B cell (primary cell): ENCODE measurements at regions not wholly inside any gene's neighbourhood (a gene's known extent, or its start where the extent isn't known, plus 50 kb on each side); places are given as distances from the start of the nearest gene placed in this dataset.
"Not testable (repeated sequence)": the region's sequence is repeated elsewhere in the genome, so short reads cannot be mapped to it uniquely, and the experiment has no call there.

Experiments used
- ATAC-seq: fragments of 200-7000 bp; cut with Tn5 transposase; one replicate; pipeline ENCODE4 v1.10.0; 2021; ENCODE audit warnings: low read depth, mild to moderate bottlenecking, moderate number of reproducible peaks, moderate library complexity
- CTCF ChIA-PET: fragments of 350-600 bp; sonication (Branson Sonifier 250); formaldehyde crosslinking; loops from one replicate; lab custom pipeline; 2021; ENCODE audit warnings: antibody characterized with exemption, inconsistent platforms; lab: Charles Lee
- POLR2A ChIA-PET: fragments of 350-600 bp; sonication (Branson Sonifier 250); formaldehyde crosslinking; loops from one replicate; lab custom pipeline; 2021; ENCODE audit warnings: antibody characterized with exemption; lab: Charles Lee
- DNase-seq: peaks from one replicate; pipeline ENCODE4 v3.0.0; 2013
- H2AFZ ChIP-seq: 2 replicates; pipeline ENCODE4 v1.6.1; 2012; ENCODE audit warnings: mild to moderate bottlenecking, low read depth, low read length; ENCODE audit not compliant: insufficient read depth, poor library complexity, severe bottlenecking
- H3K27ac ChIP-seq, 2 donors: 1 replicate in 1 of 2; 2 replicates in 1 of 2; pipeline ENCODE4 v1.5.1; 2012 to 2013; ENCODE audit warnings: low read length in 2 of 2, mild to moderate bottlenecking in 2 of 2, moderate library complexity in 1 of 2
- H3K27me3 ChIP-seq, 4 experiments: fragments of 200-600 bp in 1 of 4; sonication (generic) in 1 of 4; replicated peaks in 1 of 4; 1 replicate in 2 of 4; 2 replicates in 2 of 4; pipeline versions ENCODE4 v1.6.1 to v1.7.0; 2013 to 2016; ENCODE audit warnings: low read length in 3 of 4, mild to moderate bottlenecking in 2 of 4, mixed read lengths in 1 of 4, moderate library complexity in 1 of 4; ENCODE audit not compliant: insufficient read depth in 4 of 4, control insufficient read depth in 3 of 4; ENCODE audit errors: control extremely low read depth in 1 of 4
- H3K36me3 ChIP-seq, 2 experiments: replicated peaks in 1 of 2; 1 replicate in 1 of 2; 2 replicates in 1 of 2; pipeline versions ENCODE4 v1.6.1 to v1.7.1; 2013; ENCODE audit warnings: low read length in 1 of 2; ENCODE audit not compliant: insufficient read depth in 2 of 2, control insufficient read depth in 1 of 2; ENCODE audit errors: control extremely low read depth in 1 of 2, extremely low read depth in 1 of 2
- H3K4me1 ChIP-seq, 2 donors: fragments of 200-600 bp in 1 of 2; sonication (generic) in 1 of 2; 1 replicate in 1 of 2; 2 replicates in 1 of 2; pipeline versions ENCODE4 v1.5.1 to v1.6.1; 2013 to 2017; ENCODE audit warnings: low read length in 2 of 2; ENCODE audit not compliant: control insufficient read depth in 2 of 2, insufficient read depth in 2 of 2
- H3K4me2 ChIP-seq: replicated peaks from 2 replicates; pipeline ENCODE3; 2012; ENCODE audit warnings: mild to moderate bottlenecking, low read depth, low read length; ENCODE audit not compliant: poor library complexity, severe bottlenecking
- H3K4me3 ChIP-seq, 5 experiments: fragments of 200-600 bp in 1 of 5; sonication (generic) in 1 of 5; 1 replicate in 3 of 5; 2 replicates in 2 of 5; pipeline versions ENCODE4 v1.5.1 to v1.7.0; 2011 to 2016; ENCODE audit warnings: low read length in 4 of 5, mild to moderate bottlenecking in 4 of 5, low read depth in 2 of 5, control low read depth in 1 of 5, moderate library complexity in 1 of 5; ENCODE audit not compliant: insufficient read depth in 1 of 5; ENCODE audit errors: control extremely low read depth in 1 of 5, extremely low read depth in 1 of 5
- H3K79me2 ChIP-seq: fragments of 200-600 bp; sonication (generic); one replicate; pipeline ENCODE4 v1.6.0; 2016; ENCODE audit warnings: low read length; ENCODE audit not compliant: control insufficient read depth, insufficient read depth
- H3K9ac ChIP-seq: fragments of 200-600 bp; sonication (generic); 2 replicates; pipeline ENCODE4 v1.6.1; 2017; ENCODE audit warnings: mild to moderate bottlenecking, low read length, moderate library complexity
- H3K9me3 ChIP-seq, 3 donors: one replicate each; pipeline versions ENCODE4 v1.6.1 to v1.7.1; 2013; ENCODE audit warnings: low read length in 2 of 3; ENCODE audit not compliant: control insufficient read depth in 2 of 3, insufficient read depth in 1 of 3; ENCODE audit errors: control extremely low read depth in 1 of 3
- H4K20me1 ChIP-seq: 2 replicates; pipeline ENCODE4 v1.6.0; 2012; ENCODE audit warnings: mild to moderate bottlenecking, low read length; ENCODE audit not compliant: insufficient read depth, control insufficient read depth, poor library complexity, severe bottlenecking
- H3K27ac Mint-ChIP-seq: one replicate; pipeline ENCODE4 v1.8.0; 2021; ENCODE audit warnings: mixed read lengths
- H3K27me3 Mint-ChIP-seq: one replicate; pipeline ENCODE4 v1.8.0; 2021; ENCODE audit warnings: mixed read lengths
- H3K4me1 Mint-ChIP-seq: one replicate; pipeline ENCODE4 v1.8.0; 2021; ENCODE audit warnings: mixed read lengths
- H3K4me3 Mint-ChIP-seq: one replicate; pipeline ENCODE4 v1.8.0; 2021; ENCODE audit warnings: mixed read lengths
- H3K9me3 Mint-ChIP-seq: one replicate; pipeline ENCODE4 v1.8.0; 2022; ENCODE audit warnings: mixed read lengths; ENCODE audit not compliant: insufficient read depth
- EZH2 ChIP-seq: IDR thresholded peaks from 2 replicates; pipeline ENCODE4 v1.6.1; 2012; ENCODE audit warnings: borderline replicate concordance, low read depth, mild to moderate bottlenecking, moderate library complexity, low read length; ENCODE audit not compliant: insufficient read depth, poor library complexity, severe bottlenecking
- WGBS: methylation state at CpG from one replicate; pipeline ENCODE4 v1.1.5; 2013; ENCODE audit warnings: missing lambda C conversion rate; ENCODE audit not compliant: insufficient coverage; 5-methylcytosine and 5-hydroxymethylcytosine counted together
- intact Hi-C: fragments of 100-400 bp; cut with micrococcal nuclease; formaldehyde crosslinking; loops from one replicate; pipeline ENCODE4 v1.10.0; 2022
- TF ChIP-seq, protein P1 (sequence below): fragments of 200-600 bp; IDR thresholded peaks from one replicate; pipeline ENCODE4 v1.8.0; 2022; ENCODE audit warnings: antibody characterized with exemption, mild to moderate bottlenecking

DNA sequence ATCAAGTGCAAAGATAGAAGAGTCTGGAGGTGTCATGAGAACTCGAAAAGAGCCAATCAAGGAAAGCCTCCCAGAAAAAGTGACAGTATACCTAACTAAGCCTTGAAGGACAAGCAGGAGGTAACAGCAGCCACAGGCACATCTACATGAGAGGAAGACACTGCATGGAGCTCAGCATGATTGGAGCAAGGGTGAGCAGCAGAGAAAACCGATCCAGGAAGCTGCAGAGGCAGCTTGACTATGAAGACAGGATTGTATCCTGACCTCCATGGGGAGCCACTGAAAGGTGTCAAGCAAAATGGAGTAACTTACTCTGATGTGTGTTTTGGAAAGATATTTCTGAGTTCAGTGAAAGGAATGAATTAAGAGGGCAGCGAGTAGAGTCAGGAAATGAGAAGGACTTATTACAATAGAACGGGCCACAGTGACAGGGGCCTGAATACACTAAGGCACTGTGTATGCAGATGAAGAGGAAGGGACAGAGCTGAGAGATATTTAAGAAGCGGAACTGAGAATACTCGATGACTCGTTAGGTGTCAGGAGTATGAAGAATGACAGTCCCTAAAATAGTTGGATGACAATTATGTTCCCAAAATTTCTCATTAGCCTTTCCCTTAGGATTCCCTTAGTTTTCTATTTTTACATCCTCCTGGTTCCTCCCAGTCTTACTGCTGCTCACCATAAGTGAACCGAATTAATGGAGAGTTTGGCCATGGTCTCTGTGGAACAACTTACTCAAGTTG lies 139.3 kb upstream of the NFIA start:
- WGBS, result 89% methylated on average over 3 of the region's 8 CpGs
- POLR2A ChIA-PET, result no interaction called here

DNA sequence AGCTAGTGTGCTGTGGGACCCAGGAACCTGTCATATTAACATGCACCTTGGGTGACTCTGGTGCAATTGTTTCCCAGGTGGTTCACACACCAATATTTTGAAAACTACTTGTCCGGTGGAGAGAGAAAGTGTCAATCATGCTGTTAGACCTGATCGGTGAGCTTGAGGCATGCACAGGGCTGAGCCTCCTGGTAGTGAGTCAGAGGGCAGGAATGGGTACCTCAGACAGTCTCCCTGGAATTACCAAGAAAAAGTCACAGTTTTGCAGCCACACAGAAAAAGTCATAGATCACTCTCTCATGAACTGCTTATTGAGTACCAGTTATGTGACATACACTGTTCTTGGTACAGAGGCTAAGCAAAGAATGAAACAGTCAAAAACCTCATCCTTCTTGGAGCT lies 140.1 kb upstream of the NFIA start:
- Histone ChIP-seq H3K9ac (no peak overlapping the region), H3K9me3 (no peaks in the 10 kb centered on the region), H3K79me2 (no peaks in the 10 kb centered on the region), H3K4me3 (no peak overlapping the region), H3K4me1 (no peaks in the 10 kb centered on the region), H4K20me1 (no peaks in the 10 kb centered on the region), H3K27ac (no peak overlapping the region), H3K36me3 (no peaks in the 10 kb centered on the region), H2AFZ (no peak overlapping the region), H3K4me2 (no peak overlapping the region), H3K27me3 (no peaks in the 10 kb centered on the region)
- intact Hi-C loops, result no loop called here
- ChIA-PET POLR2A (no interaction called here), CTCF (no interaction called here)
- Mint-ChIP-seq H3K9me3 (no peaks in the 10 kb centered on the region), H3K4me3 (no peak overlapping the region), H3K27ac (no peak overlapping the region), H3K27me3 (peaks cover 9% of the 10 kb centered on the region), H3K4me1 (no peaks in the 10 kb centered on the region)
- DNase-seq (no peak), ATAC-seq (no peak)
- 100% methylated on average over 1 of the region's 2 CpGs for WGBS
- TF ChIP-seq, protein P1, sequence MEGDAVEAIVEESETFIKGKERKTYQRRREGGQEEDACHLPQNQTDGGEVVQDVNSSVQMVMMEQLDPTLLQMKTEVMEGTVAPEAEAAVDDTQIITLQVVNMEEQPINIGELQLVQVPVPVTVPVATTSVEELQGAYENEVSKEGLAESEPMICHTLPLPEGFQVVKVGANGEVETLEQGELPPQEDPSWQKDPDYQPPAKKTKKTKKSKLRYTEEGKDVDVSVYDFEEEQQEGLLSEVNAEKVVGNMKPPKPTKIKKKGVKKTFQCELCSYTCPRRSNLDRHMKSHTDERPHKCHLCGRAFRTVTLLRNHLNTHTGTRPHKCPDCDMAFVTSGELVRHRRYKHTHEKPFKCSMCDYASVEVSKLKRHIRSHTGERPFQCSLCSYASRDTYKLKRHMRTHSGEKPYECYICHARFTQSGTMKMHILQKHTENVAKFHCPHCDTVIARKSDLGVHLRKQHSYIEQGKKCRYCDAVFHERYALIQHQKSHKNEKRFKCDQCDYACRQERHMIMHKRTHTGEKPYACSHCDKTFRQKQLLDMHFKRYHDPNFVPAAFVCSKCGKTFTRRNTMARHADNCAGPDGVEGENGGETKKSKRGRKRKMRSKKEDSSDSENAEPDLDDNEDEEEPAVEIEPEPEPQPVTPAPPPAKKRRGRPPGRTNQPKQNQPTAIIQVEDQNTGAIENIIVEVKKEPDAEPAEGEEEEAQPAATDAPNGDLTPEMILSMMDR, result no peak
- TF ChIP-seq EZH2, result no peak

More for the DNA sequence above, 139.3 kb upstream of the NFIA start:
- no peaks in the 10 kb centered on the region for H3K9me3 Mint-ChIP-seq
- TF ChIP-seq, protein P1, result no peak
- TF ChIP-seq EZH2, result no peak
- Histone ChIP-seq H3K9me3 (no peaks in the 10 kb centered on the region), H3K9ac (no peak overlapping the region), H3K79me2 (no peaks in the 10 kb centered on the region), H3K27ac (no peak overlapping the region), H2AFZ (no peak overlapping the region), H3K4me2 (no peak overlapping the region), H4K20me1 (no peaks in the 10 kb centered on the region), H3K27me3 (no peaks in the 10 kb centered on the region), H3K36me3 (no peaks in the 10 kb centered on the region), H3K4me1 (no peaks in the 10 kb centered on the region), H3K4me3 (no peak overlapping the region)
- H3K27me3 Mint-ChIP-seq, result peaks cover 10% of the 10 kb centered on the region
- intact Hi-C loops, result no loop called here
- H3K4me3 Mint-ChIP-seq, result no peak overlapping the region
- H3K4me1 Mint-ChIP-seq, result no peaks in the 10 kb centered on the region
- no peak for DNase-seq
- CTCF ChIA-PET, result no interaction called here
- no peak overlapping the region for H3K27ac Mint-ChIP-seq
- no peak for ATAC-seq

DNA sequence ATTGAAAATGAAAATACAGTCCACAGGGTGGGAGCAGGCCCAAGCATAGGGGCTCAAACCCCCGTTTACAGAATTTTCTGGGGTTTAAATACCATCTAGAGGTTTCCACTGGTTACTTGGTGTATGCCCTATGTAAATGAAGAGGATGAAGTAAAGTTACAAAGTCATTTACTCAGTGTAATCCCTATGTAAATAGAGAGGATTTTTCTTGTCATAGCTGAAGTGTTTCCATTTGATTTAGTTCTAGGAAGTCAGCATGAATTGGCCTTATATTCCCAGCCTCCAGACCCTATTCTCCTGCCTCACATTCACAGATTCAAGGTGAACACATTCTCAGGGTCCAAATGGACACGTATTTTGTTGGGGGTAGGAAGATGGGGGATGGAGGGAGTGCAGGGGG lies 141.7 kb upstream of the NFIA start:
- H3K27ac Mint-ChIP-seq, H2AFZ ChIP-seq, H3K4me3 Mint-ChIP-seq, H3K4me3 ChIP-seq, CTCF ChIA-PET, DNase-seq, H3K4me2 ChIP-seq, H3K36me3 ChIP-seq, ATAC-seq, intact Hi-C loops, H3K9me3 Mint-ChIP-seq, H3K9me3 ChIP-seq, POLR2A ChIA-PET, H4K20me1 ChIP-seq, H3K27me3 Mint-ChIP-seq, H3K9ac ChIP-seq, H3K79me2 ChIP-seq, H3K4me1 Mint-ChIP-seq, H3K27me3 ChIP-seq, H3K27ac ChIP-seq, H3K4me1 ChIP-seq: not testable (repeated sequence)
- 71% methylated on average over 1 of the region's 2 CpGs for WGBS
